ENCODE measurements at regions not wholly inside any gene's neighbourhood (a gene's known extent, or its start where the extent isn't known, plus 50 kb on each side); places are given as distances from the start of the nearest gene placed in this dataset.

GRCh38 chr17:63345611-63346010 is 100.5 kb downstream of the CYB561 start:
- TF ChIP-seq EZH2 (IDR thresholded peaks at IDR 0.05; ENCODE audit: borderline replicate concordance, low read length) (no peak), CTCF (IDR thresholded peaks at IDR 0.05; ENCODE audit: low read length) (no peak)
